Ovary (tissue), 3 donors: ENCODE measurements at regions not wholly inside any gene's neighbourhood (a gene's known extent, or its start where the extent isn't known, plus 50 kb on each side); places are given as distances from the start of the nearest gene placed in this dataset.

Experiments
- EP300 ChIP-seq: sonication (generic); formaldehyde crosslinking; IDR thresholded peaks from one replicate; pipeline ENCODE4 v1.6.1; 2017; ENCODE audit warnings: antibody characterized with exemption
- TF ChIP-seq, protein P1 (sequence below), 3 donors: fragments of 450-650 bp in 2 of 3; fragments of 200-600 bp in 1 of 3; IDR thresholded peaks; one replicate each; pipeline versions ENCODE4 v1.5.1 to v1.8.0; 2016 to 2022; ENCODE audit warnings: antibody characterized with exemption in 3 of 3, mild to moderate bottlenecking in 1 of 3
- donor health status: DM: no; HTN: no; CAD: no.

DNA sequence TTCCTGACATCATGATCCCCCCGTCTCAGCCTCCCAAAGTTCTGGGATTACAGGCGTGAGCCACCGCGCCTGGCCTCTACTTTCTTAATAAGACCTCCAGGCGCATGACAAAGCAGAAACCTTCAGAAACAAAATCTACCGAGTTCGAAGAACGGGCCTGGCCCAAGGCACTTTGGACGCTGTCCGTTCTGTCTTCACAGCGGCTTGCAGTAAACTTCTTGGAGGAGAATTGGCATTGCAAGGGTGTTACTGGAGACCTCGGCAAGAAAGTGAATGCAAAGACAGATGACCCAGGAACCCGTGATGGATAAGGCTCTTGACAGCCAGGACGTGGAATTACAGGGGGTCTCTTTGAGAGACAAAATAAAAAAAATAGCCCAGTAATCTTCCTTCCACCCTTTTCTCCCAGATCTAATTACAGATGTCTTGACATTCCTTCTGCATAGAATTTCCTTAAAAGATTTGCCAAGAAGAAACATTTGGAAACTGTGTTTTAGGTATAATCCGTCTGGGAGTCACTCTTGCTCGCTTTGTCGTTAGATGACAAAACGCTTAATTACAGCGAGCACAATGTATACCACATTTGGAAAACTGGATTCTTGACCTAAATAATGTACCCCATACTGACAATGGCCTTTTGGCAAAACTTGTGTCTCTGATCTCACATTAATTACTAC, 83.2 kb upstream of the TBX3 start:
- TF ChIP-seq, protein P1, sequence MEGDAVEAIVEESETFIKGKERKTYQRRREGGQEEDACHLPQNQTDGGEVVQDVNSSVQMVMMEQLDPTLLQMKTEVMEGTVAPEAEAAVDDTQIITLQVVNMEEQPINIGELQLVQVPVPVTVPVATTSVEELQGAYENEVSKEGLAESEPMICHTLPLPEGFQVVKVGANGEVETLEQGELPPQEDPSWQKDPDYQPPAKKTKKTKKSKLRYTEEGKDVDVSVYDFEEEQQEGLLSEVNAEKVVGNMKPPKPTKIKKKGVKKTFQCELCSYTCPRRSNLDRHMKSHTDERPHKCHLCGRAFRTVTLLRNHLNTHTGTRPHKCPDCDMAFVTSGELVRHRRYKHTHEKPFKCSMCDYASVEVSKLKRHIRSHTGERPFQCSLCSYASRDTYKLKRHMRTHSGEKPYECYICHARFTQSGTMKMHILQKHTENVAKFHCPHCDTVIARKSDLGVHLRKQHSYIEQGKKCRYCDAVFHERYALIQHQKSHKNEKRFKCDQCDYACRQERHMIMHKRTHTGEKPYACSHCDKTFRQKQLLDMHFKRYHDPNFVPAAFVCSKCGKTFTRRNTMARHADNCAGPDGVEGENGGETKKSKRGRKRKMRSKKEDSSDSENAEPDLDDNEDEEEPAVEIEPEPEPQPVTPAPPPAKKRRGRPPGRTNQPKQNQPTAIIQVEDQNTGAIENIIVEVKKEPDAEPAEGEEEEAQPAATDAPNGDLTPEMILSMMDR (IDR thresholded peaks at IDR 0.05): no peak
- TF ChIP-seq EP300: no peak
